ENCODE measurements at regions not wholly inside any gene's neighbourhood (a gene's known extent, or its start where the extent isn't known, plus 50 kb on each side); places are given as distances from the start of the nearest gene placed in this dataset.

DNA sequence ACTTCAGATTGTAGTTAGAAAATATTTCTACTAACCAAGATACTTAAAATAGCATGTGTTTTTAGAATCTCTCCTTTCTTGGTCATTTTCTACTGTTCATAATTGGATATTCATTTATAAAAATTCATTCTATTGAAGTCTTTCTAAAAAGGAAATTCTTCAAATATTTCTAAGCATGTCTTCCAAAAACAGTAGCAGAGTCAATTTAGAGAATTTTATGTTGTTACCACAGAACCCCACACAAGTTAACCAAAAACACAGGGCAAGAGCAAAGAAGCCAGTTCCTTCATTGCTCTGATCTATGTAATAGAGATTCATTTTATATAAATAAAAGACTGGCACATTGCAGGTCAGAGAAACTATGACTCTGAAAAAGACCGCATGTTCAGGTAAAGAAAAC lies 345.1 kb upstream of the PITX2 start:
- TF ChIP-seq CHD2 (IDR thresholded peaks at IDR 0.05; ENCODE audit: borderline replicate concordance, low read depth, low read length), result no peak
- TF ChIP-seq, protein P1, sequence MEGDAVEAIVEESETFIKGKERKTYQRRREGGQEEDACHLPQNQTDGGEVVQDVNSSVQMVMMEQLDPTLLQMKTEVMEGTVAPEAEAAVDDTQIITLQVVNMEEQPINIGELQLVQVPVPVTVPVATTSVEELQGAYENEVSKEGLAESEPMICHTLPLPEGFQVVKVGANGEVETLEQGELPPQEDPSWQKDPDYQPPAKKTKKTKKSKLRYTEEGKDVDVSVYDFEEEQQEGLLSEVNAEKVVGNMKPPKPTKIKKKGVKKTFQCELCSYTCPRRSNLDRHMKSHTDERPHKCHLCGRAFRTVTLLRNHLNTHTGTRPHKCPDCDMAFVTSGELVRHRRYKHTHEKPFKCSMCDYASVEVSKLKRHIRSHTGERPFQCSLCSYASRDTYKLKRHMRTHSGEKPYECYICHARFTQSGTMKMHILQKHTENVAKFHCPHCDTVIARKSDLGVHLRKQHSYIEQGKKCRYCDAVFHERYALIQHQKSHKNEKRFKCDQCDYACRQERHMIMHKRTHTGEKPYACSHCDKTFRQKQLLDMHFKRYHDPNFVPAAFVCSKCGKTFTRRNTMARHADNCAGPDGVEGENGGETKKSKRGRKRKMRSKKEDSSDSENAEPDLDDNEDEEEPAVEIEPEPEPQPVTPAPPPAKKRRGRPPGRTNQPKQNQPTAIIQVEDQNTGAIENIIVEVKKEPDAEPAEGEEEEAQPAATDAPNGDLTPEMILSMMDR (IDR thresholded peaks at IDR 0.05 in 2 of 3, conservative IDR thresholded peaks at IDR 0.05 in 1 of 3; ENCODE audit: control insufficient read depth in 2 of 3, extremely low read depth in 1 of 3, insufficient read depth in 1 of 3, low read depth in 3 of 3, low read length in 3 of 3), result no peak
